ENCODE measurements at regions not wholly inside any gene's neighbourhood (a gene's known extent, or its start where the extent isn't known, plus 50 kb on each side); places are given as distances from the start of the nearest gene placed in this dataset.

- Histone ChIP-seq H3K36me3 (ENCODE audit: control insufficient read depth, insufficient read depth, low read length) (no peaks in the 10 kb centered on the region), H3K4me3 (ENCODE audit: low read depth, low read length) (no peak overlapping the region), H3K27me3 (ENCODE audit: control insufficient read depth, insufficient read depth, low read length) (no peaks in the 10 kb centered on the region)
- DNase-seq (ENCODE audit: low read depth), result no peak
- no peak for TF ChIP-seq CTCF (IDR thresholded peaks at IDR 0.05; ENCODE audit: insufficient read depth, low read length, poor library complexity, severe bottlenecking)
Measured at GRCh38 chr5:23007762-23008161, 154.6 kb upstream of the CDH12 start.

- Histone ChIP-seq H3K36me3 (ENCODE audit: control insufficient read depth, insufficient read depth, low read length) (no peaks in the 10 kb centered on the region), H3K27me3 (ENCODE audit: control insufficient read depth, insufficient read depth, low read length) (no peaks in the 10 kb centered on the region)
Measured at GRCh38 chr5:23007236-23007635, 154.1 kb upstream of the CDH12 start.

DNA sequence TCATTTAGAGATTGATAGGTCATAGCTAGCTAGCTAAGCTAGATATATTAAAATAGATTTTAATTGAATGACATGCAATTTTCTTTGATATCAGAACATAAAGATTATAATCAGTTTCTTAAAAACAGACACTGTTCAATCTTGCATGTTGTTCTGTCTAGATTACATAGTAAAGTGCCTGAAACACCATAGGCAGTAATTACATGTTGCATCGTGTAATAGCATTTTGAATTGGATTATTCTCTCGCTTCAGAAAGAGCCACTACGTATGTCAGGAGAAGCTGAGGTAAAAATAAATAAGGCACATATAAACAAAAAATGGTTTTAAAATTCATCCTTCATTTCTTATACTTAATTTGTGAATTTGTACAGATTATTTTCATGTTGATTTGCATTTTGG is 148.0 kb upstream of the CDH12 start:
- DNase-seq (ENCODE audit: low read depth), result no peak
- H3K27me3 ChIP-seq (ENCODE audit: control insufficient read depth, insufficient read depth, low read length), result no peaks in the 10 kb centered on the region
- H3K4me3 ChIP-seq (ENCODE audit: low read depth, low read length), result no peak overlapping the region
- no peaks in the 10 kb centered on the region for H3K36me3 ChIP-seq (ENCODE audit: control insufficient read depth, insufficient read depth, low read length)
- TF ChIP-seq CTCF (IDR thresholded peaks at IDR 0.05; ENCODE audit: insufficient read depth, low read length, poor library complexity, severe bottlenecking), result no peak

More at GRCh38 chr5:23007236-23007635, 154.1 kb upstream of the CDH12 start:
- no peak overlapping the region for H3K4me3 ChIP-seq (ENCODE audit: low read depth, low read length)
- TF ChIP-seq CTCF (IDR thresholded peaks at IDR 0.05; ENCODE audit: insufficient read depth, low read length, poor library complexity, severe bottlenecking), result no peak
- DNase-seq (ENCODE audit: low read depth), result peak; percentile 1

DNA sequence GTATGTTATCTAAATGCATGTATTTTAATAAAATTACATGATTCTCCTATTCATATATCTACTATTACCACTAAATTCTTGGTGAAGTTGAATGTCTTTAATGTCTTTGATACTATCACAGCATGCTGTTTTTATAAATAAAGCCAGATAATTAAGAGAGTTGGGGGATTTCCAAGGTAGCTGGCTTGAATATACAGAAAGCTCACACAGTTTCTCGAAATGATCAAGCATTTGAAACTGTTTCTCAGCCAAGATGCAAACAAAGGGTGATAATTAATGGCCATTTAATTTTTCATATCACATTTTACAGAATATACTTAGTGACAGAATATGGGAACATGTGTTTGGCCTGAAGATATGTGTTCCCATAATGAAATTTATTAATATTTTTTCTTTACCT is 145.6 kb upstream of the CDH12 start:
- no peak for DNase-seq (ENCODE audit: low read depth)
- no peaks in the 10 kb centered on the region for H3K36me3 ChIP-seq (ENCODE audit: control insufficient read depth, insufficient read depth, low read length)
- no peak overlapping the region for H3K4me3 ChIP-seq (ENCODE audit: low read depth, low read length)
- no peak for TF ChIP-seq CTCF (IDR thresholded peaks at IDR 0.05; ENCODE audit: insufficient read depth, low read length, poor library complexity, severe bottlenecking)
- no peaks in the 10 kb centered on the region for H3K27me3 ChIP-seq (ENCODE audit: control insufficient read depth, insufficient read depth, low read length)

DNA sequence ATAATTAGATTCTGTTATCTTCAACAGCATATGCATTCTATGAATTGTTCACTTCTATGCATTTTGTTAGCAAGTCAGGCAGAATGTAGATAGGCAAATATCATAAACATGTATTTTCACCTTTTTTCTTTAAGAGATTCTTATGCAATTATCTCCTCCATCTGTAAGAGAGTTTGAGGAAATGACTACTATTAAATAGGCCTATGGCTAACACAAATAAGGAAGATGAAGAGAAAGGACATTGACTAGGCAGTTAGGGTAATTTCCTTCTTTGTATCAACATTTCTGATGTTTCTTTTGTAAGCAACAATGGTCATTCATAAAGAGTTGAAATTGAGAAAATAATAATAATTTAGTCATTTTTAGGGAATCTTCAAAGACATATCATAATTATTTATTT is 145.2 kb upstream of the CDH12 start:
- no peak for DNase-seq (ENCODE audit: low read depth)
- Histone ChIP-seq H3K4me3 (ENCODE audit: low read depth, low read length) (no peak overlapping the region), H3K36me3 (ENCODE audit: control insufficient read depth, insufficient read depth, low read length) (no peaks in the 10 kb centered on the region), H3K27me3 (ENCODE audit: control insufficient read depth, insufficient read depth, low read length) (no peaks in the 10 kb centered on the region)
- TF ChIP-seq CTCF (IDR thresholded peaks at IDR 0.05; ENCODE audit: insufficient read depth, low read length, poor library complexity, severe bottlenecking), result no peak

- DNase-seq (ENCODE audit: low read depth), result no peak
- no peak for TF ChIP-seq CTCF (IDR thresholded peaks at IDR 0.05; ENCODE audit: insufficient read depth, low read length, poor library complexity, severe bottlenecking)
- no peaks in the 10 kb centered on the region for H3K27me3 ChIP-seq (ENCODE audit: control insufficient read depth, insufficient read depth, low read length)
- no peak overlapping the region for H3K4me3 ChIP-seq (ENCODE audit: low read depth, low read length)
- no peaks in the 10 kb centered on the region for H3K36me3 ChIP-seq (ENCODE audit: control insufficient read depth, insufficient read depth, low read length)
Measured at GRCh38 chr5:22988937-22989336, 135.8 kb upstream of the CDH12 start.
